ENCODE measurements at regions not wholly inside any gene's neighbourhood (a gene's known extent, or its start where the extent isn't known, plus 50 kb on each side); places are given as distances from the start of the nearest gene placed in this dataset.

- no peaks in the 10 kb centered on the region for H3K27me3 ChIP-seq (ENCODE audit: control insufficient read depth, insufficient read depth, low read length)
- no peaks in the 10 kb centered on the region for H3K36me3 ChIP-seq (ENCODE audit: control insufficient read depth, insufficient read depth, low read length)
- DNase-seq (ENCODE audit: low read depth) (no peak), FAIRE-seq (no peak)
- no peak for TF ChIP-seq CTCF (IDR thresholded peaks at IDR 0.05; ENCODE audit: insufficient read depth, low read length, severe bottlenecking)
- no peak overlapping the region for H3K4me3 ChIP-seq (ENCODE audit: low read depth, low read length)
Measured at GRCh38 chr6:156630613-156631302, 146.4 kb upstream of the ARID1B start.

- no peaks in the 10 kb centered on the region for H3K36me3 ChIP-seq (ENCODE audit: control insufficient read depth, insufficient read depth, low read length)
- FAIRE-seq (no peak), DNase-seq (ENCODE audit: low read depth) (no peak)
- no peak for TF ChIP-seq CTCF (IDR thresholded peaks at IDR 0.05; ENCODE audit: insufficient read depth, low read length, severe bottlenecking)
- no peak overlapping the region for H3K4me3 ChIP-seq (ENCODE audit: low read depth, low read length)
- H3K27me3 ChIP-seq (ENCODE audit: control insufficient read depth, insufficient read depth, low read length) = no peaks in the 10 kb centered on the region
Measured at GRCh38 chr6:156628805-156629204, 148.4 kb upstream of the ARID1B start.

- DNase-seq (ENCODE audit: low read depth) = no peak
- no peak overlapping the region for H3K4me3 ChIP-seq (ENCODE audit: low read depth, low read length)
Measured at GRCh38 chr6:156627524-156627923, 149.7 kb upstream of the ARID1B start.

GRCh38 chr6:156622185-156622584 is 155.0 kb upstream of the ARID1B start:
- TF ChIP-seq CTCF (IDR thresholded peaks at IDR 0.05; ENCODE audit: insufficient read depth, low read length, severe bottlenecking) = no peak
- no peak overlapping the region for H3K4me3 ChIP-seq (ENCODE audit: low read depth, low read length)
- no peaks in the 10 kb centered on the region for H3K36me3 ChIP-seq (ENCODE audit: control insufficient read depth, insufficient read depth, low read length)
- DNase-seq (ENCODE audit: low read depth) (no peak), FAIRE-seq (no peak)
- peaks cover 2% of the 10 kb centered on the region for H3K27me3 ChIP-seq (ENCODE audit: control insufficient read depth, insufficient read depth, low read length)

More at GRCh38 chr6:156627524-156627923, 149.7 kb upstream of the ARID1B start:
- no peaks in the 10 kb centered on the region for H3K27me3 ChIP-seq (ENCODE audit: control insufficient read depth, insufficient read depth, low read length)
- FAIRE-seq = no peak
- TF ChIP-seq CTCF (IDR thresholded peaks at IDR 0.05; ENCODE audit: insufficient read depth, low read length, severe bottlenecking) = no peak
- H3K36me3 ChIP-seq (ENCODE audit: control insufficient read depth, insufficient read depth, low read length) = no peaks in the 10 kb centered on the region

DNA sequence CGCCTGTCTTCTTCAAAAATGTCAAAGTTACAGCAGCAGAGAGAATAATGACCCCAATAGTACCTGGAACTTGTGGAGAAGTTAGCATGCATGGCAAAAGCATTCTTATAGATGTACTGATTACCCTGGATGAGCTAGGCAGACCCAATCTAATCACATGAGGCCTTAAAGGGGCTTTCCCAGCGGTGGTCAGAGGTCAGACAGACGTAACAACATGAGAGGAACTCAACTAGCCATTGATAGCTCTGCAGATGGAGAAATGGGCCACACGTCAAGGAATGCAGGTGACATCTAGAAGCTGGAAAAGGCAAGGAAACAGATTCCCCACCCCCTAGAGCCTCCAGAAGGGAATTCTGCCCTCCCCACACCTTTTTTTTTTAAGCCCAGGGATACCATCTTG is 156.8 kb upstream of the ARID1B start:
- H3K27me3 ChIP-seq (ENCODE audit: control insufficient read depth, insufficient read depth, low read length) = peaks cover 2% of the 10 kb centered on the region
- no peak overlapping the region for H3K4me3 ChIP-seq (ENCODE audit: low read depth, low read length)
- no peaks in the 10 kb centered on the region for H3K36me3 ChIP-seq (ENCODE audit: control insufficient read depth, insufficient read depth, low read length)
- DNase-seq (ENCODE audit: low read depth) = no peak
- no peak for TF ChIP-seq CTCF (IDR thresholded peaks at IDR 0.05; ENCODE audit: insufficient read depth, low read length, severe bottlenecking)
- FAIRE-seq = no peak
